GM21529 (cell line): ENCODE measurements at regions not wholly inside any gene's neighbourhood (a gene's known extent, or its start where the extent isn't known, plus 50 kb on each side); places are given as distances from the start of the nearest gene placed in this dataset.

Source experiments
- ATAC-seq: cut with Tn5 transposase; IDR thresholded peaks from one replicate; pipeline ENCODE4 v1.9.1; 2021; ENCODE audit not compliant: unreplicated experiment

DNA sequence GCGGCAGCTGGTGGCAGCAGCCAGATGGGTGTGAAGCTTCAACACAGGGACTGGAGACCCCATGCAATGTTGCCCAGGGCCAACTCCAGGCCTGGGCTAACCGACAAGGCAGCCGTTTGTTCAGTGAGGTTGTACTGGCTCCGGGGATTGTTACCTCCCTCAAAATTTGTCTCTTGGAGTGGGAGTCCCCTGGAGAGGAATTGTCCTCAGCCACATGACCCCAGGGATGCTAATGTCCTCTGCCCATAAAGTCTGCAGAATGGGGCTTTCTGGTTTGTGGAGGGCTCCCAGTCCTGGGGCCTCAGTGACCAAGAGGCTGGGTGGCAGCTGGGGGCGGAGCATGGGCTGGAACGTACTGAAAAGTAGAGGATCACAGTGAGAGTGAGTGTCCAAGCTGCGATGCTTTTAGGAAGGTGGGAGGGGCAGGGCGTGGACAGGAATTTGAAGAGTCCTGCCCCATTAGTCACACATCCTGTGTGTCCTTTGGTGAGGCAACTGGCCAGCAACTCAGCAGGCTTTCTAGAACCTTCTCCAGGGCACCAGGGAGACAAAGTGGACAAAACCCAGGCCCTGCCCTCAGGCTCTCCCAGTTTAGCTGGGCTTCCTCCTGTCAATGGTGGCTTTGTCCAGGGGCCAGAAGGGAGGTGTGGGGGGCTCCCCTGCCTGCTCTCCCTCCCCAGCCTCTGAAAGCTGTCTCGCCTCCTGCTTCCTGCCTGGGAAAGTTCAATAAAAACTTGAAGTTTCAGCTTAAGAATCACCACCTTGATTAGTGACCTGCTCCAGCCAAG is 114.0 kb downstream of the NSG2 start:
- ATAC-seq: no peak

DNA sequence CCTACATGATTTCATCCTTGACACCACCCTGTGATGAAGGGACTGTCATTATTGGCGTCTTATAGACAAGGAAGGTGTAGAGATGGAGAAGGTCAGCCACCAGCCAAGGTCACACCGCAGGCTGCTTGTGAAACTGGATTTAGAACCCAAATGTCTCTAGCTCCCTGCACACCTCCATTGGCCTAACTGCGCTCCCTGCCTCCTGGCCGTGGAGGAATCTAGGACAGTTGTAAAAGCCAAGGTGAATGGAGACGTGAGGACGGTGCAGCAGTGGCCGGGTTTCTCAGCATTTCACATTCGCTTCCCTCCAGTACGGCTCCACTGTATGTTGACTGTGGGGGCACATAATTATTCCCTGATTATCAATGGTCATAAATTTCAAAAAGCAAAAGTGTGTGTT is 119.9 kb downstream of the NSG2 start:
- ATAC-seq: no peak

DNA sequence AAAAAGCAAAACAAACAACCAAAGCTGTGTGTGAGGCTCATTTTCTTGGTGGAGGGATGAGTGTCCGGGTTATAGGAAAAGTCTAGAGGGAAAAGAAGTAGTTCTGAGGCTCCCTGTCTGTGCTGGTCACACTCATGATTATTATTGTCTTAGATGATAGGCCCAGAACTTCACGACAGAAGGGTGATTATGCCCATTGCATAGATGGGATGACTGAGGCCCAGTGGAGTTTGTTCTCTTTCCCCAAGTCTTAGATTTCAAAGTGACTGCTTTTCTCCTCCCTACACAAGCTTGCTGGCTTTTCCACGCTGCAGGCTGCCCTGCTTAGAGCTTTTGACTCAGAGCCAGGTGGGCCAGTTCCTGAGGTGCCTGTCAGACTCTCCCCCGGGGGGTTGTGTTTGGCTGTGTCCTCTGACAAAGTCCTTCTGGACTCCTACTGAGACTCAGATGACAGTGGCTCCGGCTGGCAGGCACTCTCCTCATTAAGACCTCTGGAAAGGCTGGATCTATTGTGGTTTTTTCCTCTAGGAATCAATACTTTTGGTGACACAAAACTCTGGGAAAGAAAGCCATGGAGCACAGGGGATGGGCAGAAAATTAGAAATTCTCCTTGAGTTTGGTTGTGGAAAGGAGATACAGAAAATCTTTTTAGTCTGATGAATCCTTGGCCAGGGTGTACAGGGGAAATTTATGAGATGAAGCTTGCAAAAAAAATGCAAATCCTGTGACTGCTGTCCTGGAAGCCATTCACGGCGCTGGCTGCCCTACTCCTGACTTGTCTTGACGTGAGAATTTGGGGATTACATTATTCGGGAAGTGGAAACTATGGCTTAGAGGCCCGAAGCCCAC is 120.9 kb downstream of the NSG2 start:
- ATAC-seq: no peak

DNA sequence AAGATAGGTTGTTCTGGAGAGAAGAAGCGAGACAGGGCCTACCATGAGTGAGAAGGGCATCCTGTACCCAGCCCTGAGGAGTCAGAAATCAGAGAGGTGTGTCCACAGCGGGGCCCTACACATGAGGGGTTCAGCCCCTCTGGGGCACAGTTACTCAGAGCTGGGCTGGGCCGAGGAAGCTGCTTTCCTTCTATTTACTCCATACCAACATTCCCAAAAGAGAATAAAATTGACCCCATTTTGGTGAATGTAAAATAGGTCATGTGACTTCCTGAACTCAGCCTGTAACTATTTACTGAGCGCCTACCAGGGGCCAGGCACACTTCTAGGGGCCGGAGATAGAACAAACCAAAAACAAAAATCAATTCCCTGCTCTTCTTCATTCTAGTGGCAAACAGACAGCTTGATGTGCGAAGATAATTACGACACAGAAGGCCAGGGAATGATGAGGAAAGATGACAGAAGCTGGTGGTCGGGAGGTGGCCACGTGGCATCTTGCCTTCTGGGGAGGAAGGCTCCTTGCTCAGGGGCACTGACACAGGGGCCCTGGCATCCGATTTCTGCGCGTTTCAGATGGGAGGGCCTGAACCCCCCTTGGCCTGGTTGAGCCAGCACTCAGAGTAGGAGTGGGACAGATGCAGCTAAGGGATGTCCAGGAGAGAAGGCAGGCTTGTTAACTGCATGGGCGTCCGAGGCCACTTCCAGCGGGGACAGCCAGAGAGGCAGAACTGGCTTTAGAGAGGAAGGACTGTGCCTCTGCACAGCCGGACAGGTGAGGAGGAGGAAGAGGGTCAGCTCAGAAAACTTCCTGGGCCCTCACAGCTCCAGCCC is 121.8 kb downstream of the NSG2 start:
- no peak for ATAC-seq

DNA sequence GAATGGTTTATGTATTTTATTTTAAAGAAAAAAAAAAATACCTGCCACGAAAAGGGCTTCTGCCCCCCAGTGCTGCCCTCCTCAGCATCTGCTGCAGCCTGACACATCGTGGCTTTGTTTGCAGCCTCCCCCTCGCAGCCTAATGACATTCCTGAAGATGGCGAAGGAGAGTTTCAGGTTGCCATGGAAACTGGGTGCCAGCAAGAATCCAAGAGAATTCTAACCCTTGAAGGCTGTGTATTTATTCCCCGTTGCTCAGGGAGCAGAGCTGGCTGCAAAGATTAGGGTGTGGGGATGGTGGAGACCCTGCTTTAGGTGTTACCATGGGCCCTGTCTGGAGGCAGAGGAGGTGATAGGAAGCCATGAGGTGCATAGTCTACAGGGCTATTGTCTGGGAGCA is 126.6 kb downstream of the NSG2 start:
- no peak for ATAC-seq

DNA sequence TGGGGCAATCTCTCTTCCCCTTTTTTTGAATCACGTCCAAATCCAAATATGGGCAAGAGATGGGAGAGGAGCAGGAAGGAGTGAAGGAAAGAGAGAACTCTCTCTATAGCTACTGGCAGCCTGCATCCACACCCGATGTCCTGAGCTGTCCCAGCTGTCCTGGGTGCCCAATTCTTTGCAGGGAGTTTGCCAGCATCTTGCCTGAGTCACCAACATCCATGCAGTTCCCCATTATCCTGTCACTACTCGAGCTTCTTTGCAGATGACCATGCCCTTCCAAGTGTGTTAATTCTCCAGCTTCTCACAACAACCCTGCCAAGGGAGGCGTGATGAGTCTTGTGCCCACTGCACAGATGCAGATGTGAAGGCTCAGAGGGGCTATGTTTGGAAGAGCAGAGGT is 127.1 kb downstream of the NSG2 start:
- no peak for ATAC-seq

DNA sequence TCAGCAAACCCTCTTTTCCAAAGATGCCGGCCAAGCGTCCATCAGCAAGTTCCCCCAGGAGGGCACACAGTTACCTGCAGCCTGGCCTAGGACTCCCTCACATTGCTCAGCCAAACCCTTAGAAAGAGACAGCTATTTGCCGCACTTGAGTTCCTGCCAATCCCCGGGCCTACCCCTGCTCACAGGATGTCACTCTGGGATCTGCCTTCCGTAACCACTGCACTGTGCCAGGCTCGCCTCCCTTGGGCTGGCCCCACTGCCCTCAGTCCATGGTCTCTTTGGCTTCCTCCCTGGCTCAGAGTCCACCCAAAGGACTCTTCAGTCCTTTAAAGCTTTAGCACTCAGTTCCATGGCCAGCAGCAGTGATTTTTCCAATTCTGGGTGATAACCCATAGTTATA is 128.3 kb downstream of the NSG2 start:
- no peak for ATAC-seq

DNA sequence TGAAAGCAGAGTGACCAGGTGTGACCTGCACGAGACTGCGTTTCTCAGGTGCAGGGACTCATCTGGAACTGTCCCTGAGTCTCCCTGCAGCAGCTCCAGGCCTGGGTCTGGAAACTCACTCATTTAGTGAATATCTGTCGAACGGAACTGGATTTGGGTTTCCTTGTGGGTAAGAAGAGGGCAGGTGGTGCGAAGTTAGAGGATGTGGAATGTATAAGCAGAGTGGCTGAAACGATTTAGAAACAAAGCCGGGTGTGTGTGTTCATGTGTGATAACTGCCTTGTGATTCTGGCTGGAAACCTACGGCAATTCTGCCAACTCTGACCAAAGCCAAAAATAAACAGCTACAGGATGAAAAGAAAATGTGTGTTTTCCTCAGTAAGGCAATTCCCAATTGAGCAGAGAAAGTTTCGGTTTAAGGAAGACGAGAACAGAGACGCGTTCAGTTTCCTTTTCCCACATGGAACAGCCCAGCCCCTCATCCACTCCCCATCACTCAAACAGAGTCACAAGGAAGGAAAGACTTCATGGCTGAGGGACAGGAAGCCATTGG is 130.3 kb downstream of the NSG2 start:
- ATAC-seq: no peak

DNA sequence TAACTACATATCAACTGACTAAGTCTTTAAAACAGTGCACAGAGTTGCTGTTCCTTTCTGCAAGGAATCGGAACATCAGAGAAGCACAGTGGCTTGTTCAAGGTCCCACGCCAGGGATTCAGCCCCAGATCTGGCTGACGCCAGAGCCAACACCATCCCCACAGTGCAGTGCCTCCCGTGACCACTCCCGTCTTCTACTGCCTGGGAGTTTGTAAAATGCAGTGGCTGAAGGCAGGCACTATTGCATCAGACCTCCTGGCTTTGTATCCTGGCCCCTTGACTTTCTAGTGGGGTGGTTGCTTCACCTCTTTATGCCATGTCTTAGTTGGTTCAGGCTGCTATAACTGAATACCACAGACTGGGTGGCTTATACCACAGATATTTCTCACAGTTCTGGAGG is 131.0 kb downstream of the NSG2 start:
- ATAC-seq: no peak

DNA sequence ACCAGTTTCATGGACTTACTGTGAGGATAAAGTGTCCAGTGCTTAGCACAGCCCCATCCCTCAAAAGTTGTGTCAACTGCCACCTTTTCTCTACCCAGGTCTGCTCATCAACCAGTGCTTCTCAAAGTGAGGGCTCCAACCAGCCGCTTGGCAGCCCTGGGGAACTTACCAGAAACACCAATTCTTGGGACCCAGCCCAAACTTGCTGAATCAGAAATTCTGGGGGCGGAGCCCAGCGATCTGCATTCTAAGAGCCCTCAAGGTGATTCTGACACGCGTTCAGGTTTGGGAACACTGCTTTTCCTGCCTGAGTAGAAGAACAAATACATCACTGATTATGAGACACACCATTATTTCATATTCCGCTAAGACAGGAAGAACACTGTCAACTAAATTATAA is 132.0 kb downstream of the NSG2 start:
- ATAC-seq: no peak

DNA sequence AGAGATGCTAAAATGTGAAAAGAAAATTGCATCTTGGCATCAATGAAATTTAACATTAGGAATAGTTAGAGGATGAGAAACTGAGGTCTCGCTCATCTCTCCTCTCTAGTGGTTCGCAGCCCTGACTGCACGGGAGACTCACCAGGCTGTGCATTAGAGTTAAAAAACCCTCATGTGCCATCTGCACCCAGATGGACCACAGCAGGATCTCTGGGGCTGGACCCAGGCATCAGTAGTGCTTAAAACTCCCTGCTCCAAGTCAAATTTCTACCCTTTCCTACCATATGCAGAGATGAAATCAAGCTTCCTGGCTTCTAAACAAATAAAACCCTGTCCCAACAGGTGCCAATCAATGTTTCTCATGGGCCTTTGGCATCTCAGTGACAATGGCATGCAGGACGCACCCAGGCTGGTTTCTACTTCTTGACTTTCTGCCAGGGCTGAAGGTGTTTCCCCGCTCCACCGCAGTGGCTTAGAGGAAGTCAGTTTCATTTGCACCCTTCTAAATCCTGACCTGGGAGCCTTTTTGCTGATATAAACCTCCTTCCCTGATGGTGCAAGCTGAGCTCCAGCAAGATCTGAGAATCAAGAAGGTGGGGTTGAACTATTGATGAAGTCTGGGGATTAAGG is 132.6 kb downstream of the NSG2 start:
- no peak for ATAC-seq

DNA sequence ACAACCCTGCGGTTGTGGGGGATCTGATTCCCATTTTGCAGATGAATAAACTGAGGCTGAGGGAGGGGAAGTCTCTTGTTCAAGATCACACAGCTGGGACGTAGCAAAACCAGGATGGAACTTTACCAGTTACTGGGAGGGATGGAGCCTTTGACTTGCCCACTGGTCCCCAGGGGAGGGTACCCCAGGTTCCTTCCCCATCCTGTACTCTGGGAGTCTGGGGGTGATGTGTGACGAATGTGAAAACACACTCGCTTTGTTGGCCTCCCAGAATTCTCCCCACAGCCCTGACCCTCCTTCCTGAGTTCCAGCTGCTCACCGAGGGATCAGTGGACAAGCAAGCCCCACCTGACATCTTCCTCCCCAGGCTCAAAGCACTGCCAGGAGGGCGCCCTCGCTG is 135.1 kb downstream of the NSG2 start:
- no peak for ATAC-seq

DNA sequence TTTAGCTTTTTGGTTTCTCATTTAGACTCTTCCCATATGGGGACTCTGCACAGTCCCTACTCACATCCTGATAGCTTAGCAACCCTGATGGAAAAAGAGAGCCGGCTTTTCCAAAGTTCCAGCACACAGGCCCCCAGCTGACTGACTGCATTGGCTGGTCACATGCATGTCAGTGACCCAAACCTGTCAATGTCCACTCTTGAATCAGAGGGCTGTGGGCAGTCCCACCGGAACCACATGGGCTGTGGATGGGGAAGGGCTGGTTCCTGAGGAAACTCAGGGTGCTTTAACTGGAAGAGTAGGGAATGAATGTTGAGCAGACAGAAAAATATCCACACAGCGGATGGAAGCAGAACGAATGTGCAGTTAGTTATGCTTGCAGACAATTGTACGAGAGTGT is 136.6 kb downstream of the NSG2 start:
- ATAC-seq: no peak

DNA sequence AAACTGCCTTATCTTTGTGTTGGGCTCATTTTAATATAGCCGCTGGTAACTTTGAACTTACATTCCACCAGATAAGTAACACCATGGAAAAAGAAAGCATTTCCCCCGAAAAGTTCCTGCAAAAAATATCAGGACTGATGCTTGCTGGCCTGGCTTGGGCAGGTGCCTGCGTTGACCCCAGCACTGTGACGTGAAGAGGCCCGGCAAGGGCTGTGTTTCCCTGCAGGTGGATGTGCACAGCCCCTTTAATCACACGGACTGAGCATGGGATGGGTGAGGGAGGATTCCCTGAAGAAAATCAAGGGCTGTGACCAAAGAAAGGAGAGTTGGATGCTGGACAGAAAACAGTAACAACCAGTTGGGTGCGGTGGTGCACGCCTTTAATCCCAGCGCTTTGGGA is 138.2 kb downstream of the NSG2 start:
- ATAC-seq: no peak

DNA sequence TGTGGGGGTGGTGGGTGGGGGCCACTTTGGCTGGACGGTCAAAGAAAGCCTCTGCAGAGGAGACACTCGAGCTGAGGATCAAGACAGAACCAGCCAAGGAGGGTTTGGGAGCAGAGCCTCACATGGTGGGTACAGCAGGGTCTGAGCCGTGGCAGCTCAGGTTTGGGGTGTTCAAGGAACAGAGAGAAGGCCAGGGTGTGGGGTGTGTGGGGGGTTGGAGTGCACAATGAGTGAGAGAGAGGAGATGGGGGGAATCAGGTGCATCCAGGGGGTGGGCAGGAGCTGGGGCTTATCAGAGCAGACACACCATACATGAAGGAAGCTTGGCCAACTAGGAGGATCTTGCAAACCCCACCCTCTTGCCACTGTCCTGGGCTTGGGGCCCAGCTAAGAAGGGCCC is 140.0 kb downstream of the NSG2 start:
- no peak for ATAC-seq

DNA sequence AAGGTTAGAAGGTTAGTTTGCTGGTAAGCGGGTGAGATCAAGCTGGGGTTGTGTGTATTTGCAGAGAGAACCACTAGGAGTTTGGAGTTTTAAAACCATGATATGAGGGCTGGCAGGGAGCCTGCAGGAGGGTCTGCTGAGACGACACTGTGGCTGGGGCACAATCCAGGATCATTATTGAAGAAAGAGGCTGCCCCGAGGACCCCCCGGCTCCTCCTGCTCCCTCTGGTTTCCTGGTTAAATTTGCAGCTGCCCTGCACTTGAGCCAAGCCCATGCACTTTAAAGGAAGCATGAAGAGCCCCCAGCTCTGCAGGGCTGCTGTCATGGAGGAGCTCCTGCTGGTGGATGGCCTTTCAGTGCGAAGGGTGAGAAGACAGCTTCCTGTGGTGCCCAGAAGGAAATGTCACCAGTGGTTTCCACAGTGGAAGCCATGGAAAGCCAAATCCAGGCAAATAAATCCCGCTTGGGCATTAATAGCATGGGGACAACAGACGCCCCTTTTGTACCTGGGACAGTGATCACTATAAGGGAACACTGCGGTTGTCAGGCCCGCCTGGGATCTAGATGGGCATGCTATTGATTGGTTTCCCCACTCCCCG is 140.7 kb downstream of the NSG2 start:
- no peak for ATAC-seq

DNA sequence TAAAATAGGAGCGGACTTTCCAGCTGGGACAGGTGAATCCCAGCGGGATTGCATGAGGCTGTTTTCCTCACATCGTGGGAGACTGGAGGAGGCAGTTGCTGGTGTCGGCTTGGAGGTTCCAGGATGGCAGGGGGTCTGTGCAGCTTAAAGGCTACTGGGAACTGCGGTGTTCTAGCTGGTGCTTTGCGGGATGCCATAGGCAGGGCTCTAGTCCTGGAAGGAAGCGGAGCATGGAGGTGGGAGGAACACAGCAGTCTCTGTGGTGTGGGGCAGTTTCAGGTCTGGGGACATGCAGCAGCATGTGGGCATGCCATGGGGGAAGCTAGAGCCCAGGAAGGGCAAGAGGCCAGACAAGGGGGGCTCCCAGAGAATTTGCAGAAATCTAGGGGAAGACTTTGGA is 141.5 kb downstream of the NSG2 start:
- no peak for ATAC-seq

DNA sequence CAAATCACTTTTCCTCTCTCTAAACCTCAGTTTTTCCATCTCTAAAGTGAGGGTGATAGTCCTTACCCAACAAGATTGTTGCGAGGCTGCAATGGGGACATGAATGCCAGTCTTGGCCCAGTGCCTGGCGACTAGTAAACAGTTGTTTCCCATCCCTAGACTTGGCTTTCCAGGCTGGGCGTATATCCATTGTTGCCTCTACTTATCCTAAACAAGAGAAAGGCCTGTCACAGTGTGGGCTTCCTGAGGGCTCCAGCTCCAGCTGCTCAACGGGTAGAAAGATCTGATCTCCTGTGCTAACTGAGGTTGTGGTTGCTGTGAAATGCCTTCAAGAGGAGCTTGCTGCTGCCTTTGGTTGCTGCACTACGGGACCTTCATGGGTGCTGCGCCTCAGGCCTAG is 142.0 kb downstream of the NSG2 start:
- ATAC-seq: no peak

DNA sequence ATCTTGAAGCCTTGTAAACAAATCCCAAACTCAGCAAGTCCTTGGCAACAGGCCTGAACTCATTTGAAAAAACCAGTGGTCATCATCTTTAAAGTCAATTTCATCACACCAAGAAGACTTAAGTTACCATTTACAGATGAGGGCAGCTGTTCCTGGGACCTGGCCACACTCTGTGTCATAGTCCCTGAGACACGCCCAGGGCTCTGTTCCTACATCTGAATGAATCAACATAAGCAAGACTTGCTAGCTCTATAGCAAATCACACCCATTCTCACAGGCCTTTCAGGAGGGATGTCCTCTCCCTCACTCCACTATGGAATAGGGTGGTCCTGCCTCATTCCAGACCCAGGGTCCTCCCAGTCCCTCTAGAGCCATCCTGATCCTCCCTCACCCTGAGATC is 142.8 kb downstream of the NSG2 start:
- ATAC-seq: no peak
